CD4-positive, alpha-beta T cell (primary cell): ENCODE measurements at regions not wholly inside any gene's neighbourhood (a gene's known extent, or its start where the extent isn't known, plus 50 kb on each side); places are given as distances from the start of the nearest gene placed in this dataset.

Source experiments
- ATAC-seq: fragments of 200-7000 bp; cut with Tn5 transposase; one replicate; pipeline ENCODE4 v1.10.0; 2022; ENCODE audit warnings: mild to moderate bottlenecking; ENCODE audit not compliant: poor library complexity
- CTCF ChIA-PET: fragments of 350-600 bp; sonication (Branson Sonifier 250); formaldehyde crosslinking; loops from one replicate; lab custom pipeline; 2021; ENCODE audit warnings: antibody characterized with exemption, inconsistent platforms; lab: Charles Lee
- POLR2A ChIA-PET: fragments of 350-600 bp; sonication (Branson Sonifier 250); formaldehyde crosslinking; loops from one replicate; lab custom pipeline; 2021; ENCODE audit warnings: antibody characterized with exemption, inconsistent platforms; lab: Charles Lee
- DNase-seq, 14 experiments: peaks; one replicate each; pipeline ENCODE4 v3.0.0-alpha.2; 2013 to 2020; ENCODE audit warnings: mixed read lengths in 2 of 14
- H3K27ac ChIP-seq, 2 donors: one replicate each; pipeline versions ENCODE4 v1.5.1 to v1.7.0; 2013; ENCODE audit warnings: low read length in 2 of 2, low read depth in 1 of 2, mild to moderate bottlenecking in 1 of 2
- H3K27me3 ChIP-seq, 2 experiments: 1 replicate in 1 of 2; 2 replicates in 1 of 2; pipeline versions ENCODE4 v1.6.1 to v1.7.0; 2013; ENCODE audit warnings: low read length in 2 of 2, control low read depth in 1 of 2, mild to moderate bottlenecking in 1 of 2, moderate library complexity in 1 of 2; ENCODE audit not compliant: insufficient read depth in 2 of 2, control insufficient read depth in 1 of 2
- H3K36me3 ChIP-seq: one replicate; pipeline ENCODE4 v1.6.1; 2013; ENCODE audit warnings: low read length, control low read depth; ENCODE audit not compliant: insufficient read depth
- H3K4me1 ChIP-seq: one replicate; pipeline ENCODE4 v1.6.1; 2013; ENCODE audit warnings: low read length, control low read depth; ENCODE audit not compliant: insufficient read depth
- H3K4me3 ChIP-seq: one replicate; pipeline ENCODE4 v1.5.1; 2013; ENCODE audit warnings: mild to moderate bottlenecking, low read length, moderate library complexity
- H3K9me3 ChIP-seq, 2 experiments: 1 replicate in 1 of 2; 2 replicates in 1 of 2; pipeline versions ENCODE4 v1.6.1 to v1.7.0; 2013; ENCODE audit warnings: low read length in 2 of 2, mild to moderate bottlenecking in 2 of 2, control low read depth in 1 of 2, moderate library complexity in 1 of 2; ENCODE audit not compliant: control insufficient read depth in 1 of 2, insufficient read depth in 1 of 2
- H3K27ac Mint-ChIP-seq: one replicate; pipeline ENCODE4 v1.8.0; 2020; ENCODE audit warnings: mixed read lengths
- H3K27me3 Mint-ChIP-seq: one replicate; pipeline ENCODE4 v1.8.0; 2021; ENCODE audit warnings: mixed read lengths
- H3K36me3 Mint-ChIP-seq: one replicate; pipeline ENCODE4 v1.8.0; 2021; ENCODE audit warnings: low read depth, mixed read lengths
- H3K4me1 Mint-ChIP-seq: one replicate; pipeline ENCODE4 v1.8.0; 2021; ENCODE audit warnings: low read depth, mixed read lengths
- H3K4me3 Mint-ChIP-seq: one replicate; pipeline ENCODE4 v1.8.0; 2020; ENCODE audit warnings: mild to moderate bottlenecking, mixed read lengths
- H3K9me3 Mint-ChIP-seq: one replicate; pipeline ENCODE4 v1.8.0; 2020; ENCODE audit warnings: mixed read lengths
- intact Hi-C, 2 experiments: fragments of 100-400 bp; cut with DNase I in 1 of 2; cut with micrococcal nuclease in 1 of 2; formaldehyde crosslinking; loops; one replicate each; pipeline versions ENCODE4 v1.15.1 to v1.9.0; 2023 to 2025; cut with DNase I, micrococcal nuclease
- TF ChIP-seq, protein P1 (sequence below): fragments of 200-600 bp; IDR thresholded peaks from one replicate; pipeline ENCODE4 v1.8.0; 2022; ENCODE audit warnings: antibody characterized with exemption, mild to moderate bottlenecking

DNA sequence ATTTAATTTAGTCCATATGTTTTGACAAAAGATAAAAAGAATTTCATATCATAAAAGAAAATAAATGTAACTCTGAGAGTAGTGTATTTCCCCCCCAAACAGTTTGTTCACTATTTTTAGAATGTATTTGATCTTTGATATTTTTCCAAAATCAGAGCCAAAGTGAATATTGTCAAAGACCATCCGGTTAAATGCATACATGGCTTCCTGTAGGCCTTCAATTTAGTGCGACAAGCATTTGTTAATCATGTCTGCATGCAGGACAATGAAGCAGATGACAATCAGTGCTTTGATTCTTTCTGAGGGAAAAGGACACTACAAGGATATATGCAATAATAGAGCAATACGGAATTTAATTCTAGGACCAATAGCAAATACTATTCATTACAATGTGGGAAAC, 79.8 kb downstream of the ACTBL2 start:
- Mint-ChIP-seq H3K36me3 (no peaks in the 10 kb centered on the region), H3K4me1 (no peaks in the 10 kb centered on the region), H3K27ac (no peak overlapping the region), H3K4me3 (no peak overlapping the region), H3K27me3 (peaks cover 10% of the 10 kb centered on the region), H3K9me3 (no peaks in the 10 kb centered on the region)
- ATAC-seq (no peak), DNase-seq (no peak)
- Histone ChIP-seq H3K4me3 (no peak overlapping the region), H3K27ac (no peak overlapping the region), H3K27me3 (no peaks in the 10 kb centered on the region), H3K36me3 (no peaks in the 10 kb centered on the region), H3K9me3 (no peaks in the 10 kb centered on the region), H3K4me1 (no peaks in the 10 kb centered on the region)
- ChIA-PET POLR2A (no interaction called here), CTCF (no interaction called here)
- TF ChIP-seq, protein P1, sequence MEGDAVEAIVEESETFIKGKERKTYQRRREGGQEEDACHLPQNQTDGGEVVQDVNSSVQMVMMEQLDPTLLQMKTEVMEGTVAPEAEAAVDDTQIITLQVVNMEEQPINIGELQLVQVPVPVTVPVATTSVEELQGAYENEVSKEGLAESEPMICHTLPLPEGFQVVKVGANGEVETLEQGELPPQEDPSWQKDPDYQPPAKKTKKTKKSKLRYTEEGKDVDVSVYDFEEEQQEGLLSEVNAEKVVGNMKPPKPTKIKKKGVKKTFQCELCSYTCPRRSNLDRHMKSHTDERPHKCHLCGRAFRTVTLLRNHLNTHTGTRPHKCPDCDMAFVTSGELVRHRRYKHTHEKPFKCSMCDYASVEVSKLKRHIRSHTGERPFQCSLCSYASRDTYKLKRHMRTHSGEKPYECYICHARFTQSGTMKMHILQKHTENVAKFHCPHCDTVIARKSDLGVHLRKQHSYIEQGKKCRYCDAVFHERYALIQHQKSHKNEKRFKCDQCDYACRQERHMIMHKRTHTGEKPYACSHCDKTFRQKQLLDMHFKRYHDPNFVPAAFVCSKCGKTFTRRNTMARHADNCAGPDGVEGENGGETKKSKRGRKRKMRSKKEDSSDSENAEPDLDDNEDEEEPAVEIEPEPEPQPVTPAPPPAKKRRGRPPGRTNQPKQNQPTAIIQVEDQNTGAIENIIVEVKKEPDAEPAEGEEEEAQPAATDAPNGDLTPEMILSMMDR, result no peak
- intact Hi-C loops, result no loop called here

DNA sequence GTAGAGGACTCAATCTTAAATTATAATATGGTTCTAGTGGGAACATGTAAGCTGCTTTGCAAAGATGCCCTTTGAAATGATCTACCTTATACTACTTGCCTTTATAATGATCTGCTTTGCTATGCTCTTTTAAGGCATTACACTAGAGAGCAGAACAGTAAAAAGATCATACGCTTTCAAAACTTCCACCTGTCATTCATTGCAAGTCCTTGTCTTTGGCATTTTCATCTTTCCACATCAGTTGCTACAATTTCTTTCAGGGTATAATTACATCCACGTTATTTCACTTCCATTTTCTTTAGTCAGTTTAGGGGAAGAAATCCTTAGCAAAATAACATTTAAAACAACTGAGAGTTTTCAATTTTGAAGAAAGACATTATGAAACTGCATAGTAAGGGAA, 80.3 kb downstream of the ACTBL2 start:
- ATAC-seq (no peak), DNase-seq (no peak)
- no peaks in the 10 kb centered on the region for H3K36me3 Mint-ChIP-seq
- TF ChIP-seq, protein P1, result no peak
- Histone ChIP-seq H3K27ac (no peak overlapping the region), H3K4me1 (no peaks in the 10 kb centered on the region), H3K9me3 (no peaks in the 10 kb centered on the region), H3K27me3 (no peaks in the 10 kb centered on the region), H3K36me3 (no peaks in the 10 kb centered on the region), H3K4me3 (no peak overlapping the region)
- ChIA-PET POLR2A (no interaction called here), CTCF (no interaction called here)
- no peak overlapping the region for H3K27ac Mint-ChIP-seq
- H3K4me3 Mint-ChIP-seq, result no peak overlapping the region
- no peaks in the 10 kb centered on the region for H3K4me1 Mint-ChIP-seq
- peaks cover 10% of the 10 kb centered on the region for H3K27me3 Mint-ChIP-seq
- intact Hi-C loops, result no loop called here
- H3K9me3 Mint-ChIP-seq, result no peaks in the 10 kb centered on the region

- no peaks in the 10 kb centered on the region for H3K4me1 Mint-ChIP-seq
- H3K4me1 ChIP-seq, result no peaks in the 10 kb centered on the region
- no peaks in the 10 kb centered on the region for H3K36me3 Mint-ChIP-seq
- no peak overlapping the region for H3K27ac Mint-ChIP-seq
- H3K27me3 Mint-ChIP-seq, result peaks cover 5% of the 10 kb centered on the region
- H3K4me3 Mint-ChIP-seq, result no peak overlapping the region
- H3K9me3 ChIP-seq, result no peaks in the 10 kb centered on the region
- H3K36me3 ChIP-seq, result no peaks in the 10 kb centered on the region
- no peak overlapping the region for H3K4me3 ChIP-seq
- ChIA-PET POLR2A (no interaction called here), CTCF (no interaction called here)
- ATAC-seq (no peak), DNase-seq (no peak)
- no peaks in the 10 kb centered on the region for H3K27me3 ChIP-seq
- TF ChIP-seq, protein P1, result no peak
- H3K9me3 Mint-ChIP-seq, result no peaks in the 10 kb centered on the region
- intact Hi-C loops, result no loop called here
- no peak overlapping the region for H3K27ac ChIP-seq
Measured at GRCh38 chr5:57398413-57399093, 84.1 kb downstream of the ACTBL2 start.
